WTC11 (cell line): ENCODE measurements at regions not wholly inside any gene's neighbourhood (a gene's known extent, or its start where the extent isn't known, plus 50 kb on each side); places are given as distances from the start of the nearest gene placed in this dataset.

ENCODE experiments used
- ATAC-seq: fragments of 200-7000 bp; cut with Tn5 transposase; 2 replicates; pipeline ENCODE4 v1.10.0; 2021; ENCODE audit warnings: mild to moderate bottlenecking, moderate library complexity
- CTCF ChIA-PET: fragments of 300-600 bp; sonication (Branson Sonifier 250); formaldehyde crosslinking; loops from one replicate; lab custom pipeline; 2021; ENCODE audit warnings: antibody characterized with exemption; lab: Charles Lee
- POLR2A ChIA-PET: fragments of 350-600 bp; sonication (Branson Sonifier 250); formaldehyde crosslinking; loops from one replicate; lab custom pipeline; 2021; ENCODE audit warnings: antibody characterized with exemption; lab: Charles Lee
- DNase-seq: peaks from one replicate; pipeline ENCODE4 v3.0.0; 2021; ENCODE audit warnings: low spot score
- H3K27ac Mint-ChIP-seq: 2 replicates; pipeline ENCODE4 v1.8.0; 2021; ENCODE audit warnings: mixed read lengths
- H3K27me3 Mint-ChIP-seq: 2 replicates; pipeline ENCODE4 v1.8.0; 2021; ENCODE audit warnings: low read depth, mild to moderate bottlenecking, moderate library complexity, mixed read lengths
- H3K36me3 Mint-ChIP-seq: 2 replicates; pipeline ENCODE4 v1.8.0; 2021; ENCODE audit warnings: mixed read lengths
- H3K4me1 Mint-ChIP-seq: 2 replicates; pipeline ENCODE4 v1.8.0; 2022; ENCODE audit warnings: mixed read lengths
- H3K4me3 Mint-ChIP-seq: 2 replicates; pipeline ENCODE4 v1.8.0; 2021; ENCODE audit warnings: mild to moderate bottlenecking, moderate library complexity, mixed read lengths
- H3K9me3 Mint-ChIP-seq: 2 replicates; pipeline ENCODE4 v1.8.0; 2021; ENCODE audit warnings: mixed read lengths
- ARID4B ChIP-seq: sonication (generic); formaldehyde crosslinking; IDR thresholded peaks from 2 replicates; pipeline ENCODE4 v1.8.0; 2023; ENCODE audit warnings: missing genetic modification reagents, mild to moderate bottlenecking, borderline replicate concordance
- ATF3 ChIP-seq: sonication (generic); formaldehyde crosslinking; conservative IDR thresholded peaks from 2 replicates; pipeline ENCODE4 v1.8.1; 2022; ENCODE audit warnings: mild to moderate bottlenecking, missing genetic modification reagents
- ATF6 ChIP-seq: sonication (generic); formaldehyde crosslinking; IDR thresholded peaks from 2 replicates; pipeline ENCODE4 v1.8.1; 2023; ENCODE audit warnings: mild to moderate bottlenecking, missing genetic modification reagents
- CBFB ChIP-seq: sonication (generic); formaldehyde crosslinking; IDR thresholded peaks from 2 replicates; pipeline ENCODE4 v1.8.1; 2022; ENCODE audit warnings: mild to moderate bottlenecking, low read depth, missing genetic modification reagents
- ETV6 ChIP-seq: sonication (generic); formaldehyde crosslinking; IDR thresholded peaks from 2 replicates; pipeline ENCODE4 v1.8.1; 2022; ENCODE audit warnings: mild to moderate bottlenecking, missing genetic modification reagents
- FOXJ3 ChIP-seq: sonication (generic); formaldehyde crosslinking; IDR thresholded peaks from 2 replicates; pipeline ENCODE4 v1.9.0; 2021; ENCODE audit warnings: missing genetic modification reagents, mild to moderate bottlenecking, borderline replicate concordance
- FOXP1 ChIP-seq: sonication (generic); formaldehyde crosslinking; IDR thresholded peaks from 2 replicates; pipeline ENCODE4 v1.8.0; 2022; ENCODE audit warnings: missing genetic modification reagents, mild to moderate bottlenecking, moderate library complexity, borderline replicate concordance
- FOXP4 ChIP-seq: sonication (generic); formaldehyde crosslinking; IDR thresholded peaks from 2 replicates; pipeline ENCODE4 v1.8.0; 2022; ENCODE audit warnings: mild to moderate bottlenecking, missing genetic modification reagents
- NFE2L1 ChIP-seq: sonication (generic); formaldehyde crosslinking; IDR thresholded peaks from 2 replicates; pipeline ENCODE4 v1.8.1; 2023; ENCODE audit warnings: missing genetic modification reagents
- PRRX2 ChIP-seq: fragments of 250-450 bp; sonication (Bioruptor Pico); IDR thresholded peaks from 2 replicates; pipeline ENCODE4 v1.8.0; 2021; ENCODE audit warnings: mild to moderate bottlenecking
- SMAD4 ChIP-seq: sonication (generic); formaldehyde crosslinking; IDR thresholded peaks from 2 replicates; pipeline ENCODE4 v1.8.0; 2022; ENCODE audit warnings: mild to moderate bottlenecking, missing genetic modification reagents
- SP1 ChIP-seq: sonication (generic); formaldehyde crosslinking; conservative IDR thresholded peaks from 2 replicates; pipeline ENCODE4 v1.8.1; 2022; ENCODE audit warnings: missing genetic modification reagents
- TEAD4 ChIP-seq: sonication (generic); formaldehyde crosslinking; IDR thresholded peaks from 2 replicates; pipeline ENCODE4 v1.8.0; 2022; ENCODE audit warnings: mild to moderate bottlenecking, missing genetic modification reagents
- TP53 ChIP-seq: sonication (generic); formaldehyde crosslinking; IDR thresholded peaks from 2 replicates; pipeline ENCODE4 v1.8.1; 2023; ENCODE audit warnings: mild to moderate bottlenecking, missing genetic modification reagents
- ZNF416 ChIP-seq: fragments of 250-450 bp; sonication (Bioruptor Pico); IDR thresholded peaks from 2 replicates; pipeline ENCODE4 v1.9.0; 2021; ENCODE audit warnings: mild to moderate bottlenecking, inconsistent platforms
- ZSCAN18 ChIP-seq: fragments of 250-450 bp; sonication (Bioruptor Pico); IDR thresholded peaks from 2 replicates; pipeline ENCODE4 v2.1.2; 2022; ENCODE audit warnings: mild to moderate bottlenecking, moderate library complexity

- TF ChIP-seq ZSCAN18 (CRISPR knock-in tag) (no peak), NFE2L1 (CRISPR knock-in tag) (no peak), TP53 (CRISPR knock-in tag) (no peak), ZNF416 (CRISPR knock-in tag) (no peak), TEAD4 (CRISPR knock-in tag) (no peak)
Observed at GRCh38 chr17:28255616-28256015, 63.4 kb upstream of the TMEM97 start (continued).

GRCh38 chr17:28256370-28256769, 62.6 kb upstream of the TMEM97 start:
- no peak overlapping the region for H3K27ac Mint-ChIP-seq
- no peak for DNase-seq
- peaks cover 3% of the 10 kb centered on the region; the same call in 1 of the 2 replicates for H3K27me3 Mint-ChIP-seq
- H3K36me3 Mint-ChIP-seq = peaks cover 3% of the 10 kb centered on the region
- ChIA-PET CTCF (interaction anchor here (1.2 kb wide), 1 partner anchor 62 kb away, joined by 3 read pairs; the partner anchor contains the start of gene TMEM97), POLR2A (no interaction called here)
- H3K9me3 Mint-ChIP-seq = peaks cover 12% of the 10 kb centered on the region
- no peaks in the 10 kb centered on the region for H3K4me1 Mint-ChIP-seq
- H3K4me3 Mint-ChIP-seq = no peak overlapping the region
- TF ChIP-seq SMAD4 (CRISPR knock-in tag) (no peak), ATF6 (CRISPR knock-in tag) (no peak)
- ATAC-seq = no peak

GRCh38 chr17:28256881-28257280, 62.1 kb upstream of the TMEM97 start:
- no peak for DNase-seq
- peaks cover 8% of the 10 kb centered on the region for H3K36me3 Mint-ChIP-seq
- no peak overlapping the region for H3K27ac Mint-ChIP-seq
- no peak for TF ChIP-seq ATF3 (CRISPR knock-in tag)
- no peak for TF ChIP-seq CBFB (CRISPR knock-in tag)
- TF ChIP-seq ATF6 (CRISPR knock-in tag) = no peak
- no peak for TF ChIP-seq ARID4B (CRISPR knock-in tag)
- no peak for TF ChIP-seq FOXP4 (CRISPR knock-in tag)
- no peak for TF ChIP-seq ETV6 (CRISPR knock-in tag)
- TF ChIP-seq SP1 (CRISPR knock-in tag) = no peak
- no peak for TF ChIP-seq FOXP1 (CRISPR knock-in tag)
- no peak for TF ChIP-seq PRRX2 (CRISPR knock-in tag)
- TF ChIP-seq FOXJ3 (CRISPR knock-in tag) = no peak
- peaks cover 17% of the 10 kb centered on the region for H3K9me3 Mint-ChIP-seq
- H3K27me3 Mint-ChIP-seq = peaks cover 5% of the 10 kb centered on the region; the same call in 1 of the 2 replicates
- no peaks in the 10 kb centered on the region for H3K4me1 Mint-ChIP-seq
- ATAC-seq = no peak
- POLR2A ChIA-PET = no interaction called here
- no peak overlapping the region for H3K4me3 Mint-ChIP-seq
- CTCF ChIA-PET = no interaction called here
